Panc1 (cell line): ENCODE measurements at regions not wholly inside any gene's neighbourhood (a gene's known extent, or its start where the extent isn't known, plus 50 kb on each side); places are given as distances from the start of the nearest gene placed in this dataset.

Source experiments
- ATAC-seq: fragments of 200-7000 bp; cut with Tn5 transposase; 2 replicates; pipeline ENCODE4 v1.9.1; 2020; ENCODE audit warnings: mild to moderate bottlenecking, moderate library complexity
- BruUV-seq: library from RNA; stranded (reverse); fragments of 400-500 nt; replicated peaks from 2 replicates; lab custom pipeline; 2021; lab: Mats Ljungman, UMichigan
- CTCF ChIA-PET: fragments of 300-600 bp; sonication (Branson Sonifier 250); formaldehyde crosslinking; loops from one replicate; lab custom pipeline; 2022; ENCODE audit warnings: antibody characterized with exemption; lab: Charles Lee
- POLR2A ChIA-PET: fragments of 300-600 bp; sonication (Branson Sonifier 250); formaldehyde crosslinking; loops from one replicate; lab custom pipeline; 2022; ENCODE audit warnings: antibody characterized with exemption; lab: Charles Lee
- DNase-seq: peaks from one replicate; pipeline ENCODE4 v3.0.0-alpha.2; 2010; ENCODE audit warnings: low read depth, low spot score
- H3K27ac ChIP-seq: 2 replicates; pipeline ENCODE4 v1.5.1; 2011; ENCODE audit warnings: mild to moderate bottlenecking, low read length, inconsistent platforms
- H3K27me3 ChIP-seq: fragments of 200-500 bp; sonication (Bioruptor generic); 2 replicates; pipeline ENCODE4 v1.6.0; 2014; ENCODE audit warnings: low read length, inconsistent platforms; ENCODE audit not compliant: control insufficient read depth, insufficient read depth
- H3K36me3 ChIP-seq: fragments of 200-500 bp; sonication (Bioruptor generic); 2 replicates; pipeline ENCODE4 v1.5.1; 2014; ENCODE audit warnings: inconsistent platforms, mild to moderate bottlenecking, low read length, moderate library complexity; ENCODE audit not compliant: control insufficient read depth, insufficient read depth
- H3K4me1 ChIP-seq: 2 replicates; pipeline ENCODE4 v1.5.1; 2011; ENCODE audit warnings: inconsistent platforms, mild to moderate bottlenecking, low read length, moderate library complexity; ENCODE audit not compliant: control insufficient read depth, insufficient read depth
- H3K4me3 ChIP-seq, 2 experiments: 2 replicates each; pipeline ENCODE4 v1.5.1; 2011 to 2012; ENCODE audit warnings: low read depth in 2 of 2, low read length in 2 of 2, mild to moderate bottlenecking in 2 of 2, inconsistent platforms in 1 of 2, moderate library complexity in 1 of 2
- H3K9me3 ChIP-seq: fragments of 200-500 bp; sonication (Bioruptor generic); 2 replicates; pipeline ENCODE4 v1.5.1; 2014; ENCODE audit warnings: low read depth, mild to moderate bottlenecking, inconsistent platforms, low read length, moderate library complexity; ENCODE audit not compliant: control insufficient read depth, insufficient read depth
- POLR2AphosphoS5 ChIP-seq: IDR thresholded peaks from 2 replicates; pipeline ENCODE4 v1.6.1; 2012; ENCODE audit warnings: mild to moderate bottlenecking, low read depth, low read length, moderate library complexity
- REST ChIP-seq, 2 experiments: IDR thresholded peaks; 2 replicates each; pipeline ENCODE4 v1.6.1; 2011 to 2012; ENCODE audit warnings: low read depth in 2 of 2, control low read depth in 1 of 2, low read length in 1 of 2, mild to moderate bottlenecking in 1 of 2, moderate library complexity in 1 of 2; ENCODE audit not compliant: insufficient read depth in 1 of 2
- SIN3A ChIP-seq: IDR thresholded peaks from 2 replicates; pipeline ENCODE4 v1.6.1; 2012; ENCODE audit warnings: low read depth, mild to moderate bottlenecking, low read length, moderate library complexity, borderline replicate concordance; ENCODE audit not compliant: insufficient read depth
- TCF7L2 ChIP-seq: IDR thresholded peaks from 2 replicates; pipeline ENCODE4 v1.6.1; 2011; ENCODE audit warnings: mild to moderate bottlenecking, low read depth, low read length, inconsistent platforms
- in situ Hi-C: cut with HindIII; loops from 2 replicates; pipeline ENCODE4 v1.10.0; 2016; ENCODE audit warnings: low sequenced_read_pairs, low pct_unique_long_range_greater_than_20kb
- intact Hi-C: fragments of 100-400 bp; cut with micrococcal nuclease; formaldehyde crosslinking; loops from one replicate; pipeline ENCODE4 v1.10.0; 2022; ENCODE audit not compliant: unreplicated experiment
- TF ChIP-seq, protein P1 (sequence below): fragments of 450-650 bp; IDR thresholded peaks from 2 replicates; pipeline ENCODE4 v1.5.1; 2017; ENCODE audit warnings: mild to moderate bottlenecking

DNA sequence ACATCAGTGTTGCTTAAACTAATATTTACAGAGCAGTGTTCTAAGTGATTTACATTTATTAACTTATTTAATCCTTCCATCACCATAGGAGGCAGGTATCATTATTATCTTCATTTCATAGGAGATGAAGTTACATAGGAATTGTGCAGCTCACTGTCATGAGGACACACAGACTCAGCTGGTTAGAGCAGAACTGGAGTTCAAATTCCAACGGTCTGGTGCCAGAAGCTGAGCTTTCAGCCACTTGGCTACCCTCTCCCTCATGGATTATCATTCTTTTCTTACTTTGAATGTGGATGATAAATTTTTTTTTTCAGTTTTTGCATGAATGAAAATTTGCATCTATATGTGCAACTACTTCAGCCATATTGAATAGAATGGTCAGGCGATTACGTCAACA is 86.0 kb upstream of the LRIG1 start:
- DNase-seq, result no peak
- no peak overlapping the region for H3K27ac ChIP-seq
- H3K9me3 ChIP-seq, result no peaks in the 10 kb centered on the region
- ChIA-PET CTCF (no interaction called here), POLR2A (no interaction called here)
- intact Hi-C loops, result no loop called here
- in situ Hi-C loops, result no loop called here
- no peak for ATAC-seq
- H3K4me1 ChIP-seq, result no peaks in the 10 kb centered on the region
- no peaks in the 10 kb centered on the region for H3K27me3 ChIP-seq
- no TSS peak for BruUV-seq
- H3K36me3 ChIP-seq, result no peaks in the 10 kb centered on the region
- no peak overlapping the region for H3K4me3 ChIP-seq
- TF ChIP-seq, protein P1, sequence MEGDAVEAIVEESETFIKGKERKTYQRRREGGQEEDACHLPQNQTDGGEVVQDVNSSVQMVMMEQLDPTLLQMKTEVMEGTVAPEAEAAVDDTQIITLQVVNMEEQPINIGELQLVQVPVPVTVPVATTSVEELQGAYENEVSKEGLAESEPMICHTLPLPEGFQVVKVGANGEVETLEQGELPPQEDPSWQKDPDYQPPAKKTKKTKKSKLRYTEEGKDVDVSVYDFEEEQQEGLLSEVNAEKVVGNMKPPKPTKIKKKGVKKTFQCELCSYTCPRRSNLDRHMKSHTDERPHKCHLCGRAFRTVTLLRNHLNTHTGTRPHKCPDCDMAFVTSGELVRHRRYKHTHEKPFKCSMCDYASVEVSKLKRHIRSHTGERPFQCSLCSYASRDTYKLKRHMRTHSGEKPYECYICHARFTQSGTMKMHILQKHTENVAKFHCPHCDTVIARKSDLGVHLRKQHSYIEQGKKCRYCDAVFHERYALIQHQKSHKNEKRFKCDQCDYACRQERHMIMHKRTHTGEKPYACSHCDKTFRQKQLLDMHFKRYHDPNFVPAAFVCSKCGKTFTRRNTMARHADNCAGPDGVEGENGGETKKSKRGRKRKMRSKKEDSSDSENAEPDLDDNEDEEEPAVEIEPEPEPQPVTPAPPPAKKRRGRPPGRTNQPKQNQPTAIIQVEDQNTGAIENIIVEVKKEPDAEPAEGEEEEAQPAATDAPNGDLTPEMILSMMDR, result no peak
- TF ChIP-seq REST (IDR thresholded peaks at IDR 0.05; ENCODE audit: insufficient read depth in 1 of 2, low read depth in 2 of 2, low read length in 1 of 2) (no peak), TCF7L2 (no peak), POLR2AphosphoS5 (no peak), SIN3A (no peak)

GRCh38 chr3:66588340-66588847 is 87.6 kb upstream of the LRIG1 start:
- intact Hi-C loops (no loop called here), in situ Hi-C loops (no loop called here)
- Histone ChIP-seq H3K4me1 (no peaks in the 10 kb centered on the region), H3K36me3 (no peaks in the 10 kb centered on the region), H3K4me3 (no peak overlapping the region), H3K9me3 (no peaks in the 10 kb centered on the region), H3K27ac (no peak overlapping the region), H3K27me3 (no peaks in the 10 kb centered on the region)
- TF ChIP-seq TCF7L2, result no peak
- TF ChIP-seq, protein P1, result no peak
- no peak for TF ChIP-seq REST (IDR thresholded peaks at IDR 0.05; ENCODE audit: insufficient read depth in 1 of 2, low read depth in 2 of 2, low read length in 1 of 2)
- no peak for TF ChIP-seq POLR2AphosphoS5
- CTCF ChIA-PET, result no interaction called here
- no TSS peak for BruUV-seq
- DNase-seq, result no peak
- POLR2A ChIA-PET, result no interaction called here
- no peak for ATAC-seq
